ENCODE measurements at regions not wholly inside any gene's neighbourhood (a gene's known extent, or its start where the extent isn't known, plus 50 kb on each side); places are given as distances from the start of the nearest gene placed in this dataset.
A peak's percentile ranks its signal among the peaks of the same experiment; 100 is the strongest.

DNA sequence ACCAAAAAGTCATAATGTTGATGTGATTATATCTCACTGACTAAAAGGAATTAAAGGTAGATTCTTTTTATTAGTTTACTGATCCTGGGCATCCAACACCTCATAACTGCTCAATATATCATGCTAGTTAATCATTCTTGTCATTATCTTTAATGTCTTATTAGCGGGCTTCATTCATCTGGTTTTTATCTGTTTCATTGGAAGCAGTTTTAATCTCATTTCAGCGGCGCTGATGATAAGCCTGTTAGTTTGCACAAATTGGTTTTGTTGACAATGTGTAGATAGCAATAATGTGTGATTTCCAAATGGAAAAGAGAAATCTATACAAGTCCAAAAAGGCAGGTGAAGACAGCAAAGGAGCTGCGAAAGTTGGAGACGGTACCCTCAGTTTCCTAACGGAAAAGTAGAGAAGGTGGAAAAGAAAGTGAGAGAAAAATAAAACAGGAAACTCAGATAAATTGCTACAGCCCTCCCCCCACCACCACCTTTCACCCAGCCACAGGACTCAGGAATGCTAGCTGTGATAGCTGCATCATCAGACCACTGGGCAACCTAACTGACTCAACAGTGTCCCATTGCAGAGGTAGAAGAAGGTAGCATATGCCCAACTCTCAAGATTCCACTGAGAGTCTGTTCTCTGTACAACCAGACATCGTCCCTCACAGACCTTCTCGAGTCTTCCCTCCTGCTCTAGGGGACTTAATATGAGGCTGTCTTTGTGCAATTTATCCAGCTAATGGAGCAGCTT lies 241.7 kb upstream of the CAMK1G start:
- no peak for DNase-seq (ENCODE audit: low spot score)

DNA sequence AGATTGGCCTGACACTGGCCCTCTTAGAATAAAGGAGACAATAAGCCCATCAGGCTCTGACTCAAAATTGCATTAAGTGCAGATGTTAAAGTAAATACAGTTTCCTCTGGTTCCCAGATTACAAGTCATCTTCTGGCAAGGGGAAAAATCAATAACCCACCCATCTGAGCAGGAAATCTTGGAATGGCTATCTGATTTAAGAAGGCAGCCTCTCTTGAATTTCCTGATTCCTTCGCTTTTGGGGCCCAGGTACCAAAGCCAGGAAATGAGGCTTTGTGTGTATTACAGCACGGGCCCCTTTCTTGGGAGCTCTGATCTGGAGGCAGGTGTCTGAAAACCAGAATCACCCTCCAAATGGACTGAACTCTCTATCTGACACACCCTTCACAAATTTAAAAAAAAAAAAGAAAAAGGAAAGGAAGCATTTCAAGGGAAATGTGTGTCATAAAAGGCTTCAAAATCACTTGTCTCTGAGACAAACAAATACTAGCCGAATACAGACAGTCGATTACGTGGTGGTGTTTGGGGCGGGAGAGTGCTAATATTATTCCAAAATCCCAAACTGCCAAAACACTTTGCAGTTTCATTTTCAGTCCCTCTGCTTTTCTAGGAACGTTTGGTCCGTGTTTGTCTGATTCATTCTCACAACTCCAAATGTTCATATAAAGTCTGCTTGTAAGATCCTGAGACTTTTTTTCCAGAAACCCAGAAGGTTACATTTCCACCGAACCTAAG lies 240.9 kb upstream of the CAMK1G start:
- no peak for DNase-seq (ENCODE audit: low spot score)

DNA sequence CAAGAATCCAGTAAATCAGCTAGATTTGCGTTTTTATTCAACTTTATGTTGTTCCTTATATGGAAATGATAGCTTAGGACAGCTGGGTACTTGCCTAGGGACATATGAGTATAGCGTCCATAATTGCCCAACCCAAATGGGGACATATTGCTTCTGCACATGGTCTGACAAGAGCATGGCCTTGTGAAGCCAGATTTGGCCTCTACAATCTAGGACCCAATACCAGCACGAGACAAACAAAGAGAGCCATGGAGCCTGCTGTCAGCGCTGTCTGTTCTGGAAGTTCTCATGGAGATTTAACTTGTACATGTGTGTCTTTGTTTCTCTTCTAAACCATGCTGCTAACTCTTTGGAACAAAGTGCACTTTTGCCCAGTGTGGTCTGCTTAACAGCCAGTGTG lies 240.0 kb upstream of the CAMK1G start:
- DNase-seq (ENCODE audit: low spot score) = peak; percentile 5

DNA sequence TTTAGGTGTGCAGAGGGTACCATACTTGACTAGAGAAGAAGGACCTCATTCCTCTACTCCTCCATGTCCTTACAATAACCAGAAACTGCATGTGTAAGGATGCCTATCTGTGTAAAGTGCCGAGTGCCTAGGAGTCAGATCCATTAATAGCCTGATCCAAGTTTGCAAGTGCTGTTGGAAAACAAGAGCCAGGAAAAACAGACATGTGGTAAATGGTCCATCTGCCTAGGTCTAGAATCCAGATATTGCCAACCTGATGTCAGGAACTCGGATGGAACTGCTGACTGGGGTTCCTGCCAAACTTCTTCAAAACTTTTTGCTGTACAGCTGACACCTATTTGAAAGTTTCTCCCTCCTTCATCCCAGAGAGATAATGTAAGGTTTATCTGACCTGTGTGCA lies 239.4 kb upstream of the CAMK1G start:
- peak; percentile 82 for DNase-seq (ENCODE audit: low spot score)

DNA sequence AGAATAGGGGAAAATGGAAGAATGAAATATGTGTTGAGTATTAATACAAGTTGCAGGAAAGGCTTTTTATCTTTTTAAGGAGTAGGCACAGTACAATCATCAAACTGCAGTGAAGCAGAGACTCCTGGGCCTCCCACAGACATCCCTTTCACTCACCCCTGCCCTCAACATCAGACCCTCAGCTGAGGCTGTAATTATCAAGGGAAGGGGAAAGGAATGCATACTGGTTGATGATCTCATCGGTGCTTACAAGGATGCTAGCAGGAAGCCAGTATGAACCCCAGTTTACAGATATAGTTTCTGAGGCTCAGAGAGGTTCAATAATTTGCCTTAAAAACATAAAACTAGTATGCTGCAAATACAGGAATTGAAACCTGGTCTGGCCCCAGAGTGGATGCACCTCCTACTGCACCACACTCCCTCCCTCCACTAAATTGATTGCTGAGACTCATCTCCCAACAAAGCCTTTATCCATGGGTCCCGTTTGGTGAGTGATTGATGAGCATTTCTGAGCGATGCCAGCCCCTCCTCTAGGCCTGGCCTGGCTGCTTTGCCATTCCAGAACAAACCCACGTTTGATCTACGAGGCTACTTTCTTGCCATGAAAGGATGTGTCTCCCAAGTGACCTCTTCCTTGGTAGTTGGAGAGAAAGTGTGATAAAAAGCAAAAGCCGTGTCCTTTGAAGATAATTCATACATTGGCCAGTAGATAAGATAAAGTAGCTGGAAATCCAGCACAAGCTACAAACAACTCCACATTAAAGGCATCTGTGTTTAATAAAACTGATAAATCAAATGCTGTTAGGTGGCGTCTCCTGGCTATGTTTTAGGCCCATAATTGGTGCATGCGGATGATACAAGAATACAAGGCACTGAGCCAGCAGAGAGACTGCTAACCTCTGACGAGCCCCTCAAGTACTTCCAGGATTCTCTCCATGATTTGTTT lies 233.9 kb upstream of the CAMK1G start:
- no peak for DNase-seq (ENCODE audit: low spot score)

DNA sequence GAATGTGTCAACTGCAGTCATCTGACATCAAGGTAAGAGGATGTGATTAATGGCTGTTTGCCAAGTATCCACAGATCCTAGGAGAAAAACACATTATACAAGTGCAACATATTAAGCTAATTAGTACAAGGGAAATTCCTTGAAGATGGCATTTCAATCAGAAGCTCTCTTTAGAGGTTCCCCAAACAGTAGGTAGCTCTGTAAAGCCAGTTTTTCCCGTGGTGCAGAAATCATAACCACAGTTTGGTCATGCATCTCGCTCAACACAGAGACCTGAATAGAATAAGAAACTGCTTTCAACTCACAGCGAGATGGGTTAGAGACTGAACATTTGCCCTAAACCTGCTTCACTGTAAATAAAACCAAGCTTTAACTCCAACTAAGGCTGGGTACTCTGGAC lies 230.5 kb upstream of the CAMK1G start:
- DNase-seq (ENCODE audit: low spot score) = no peak

DNA sequence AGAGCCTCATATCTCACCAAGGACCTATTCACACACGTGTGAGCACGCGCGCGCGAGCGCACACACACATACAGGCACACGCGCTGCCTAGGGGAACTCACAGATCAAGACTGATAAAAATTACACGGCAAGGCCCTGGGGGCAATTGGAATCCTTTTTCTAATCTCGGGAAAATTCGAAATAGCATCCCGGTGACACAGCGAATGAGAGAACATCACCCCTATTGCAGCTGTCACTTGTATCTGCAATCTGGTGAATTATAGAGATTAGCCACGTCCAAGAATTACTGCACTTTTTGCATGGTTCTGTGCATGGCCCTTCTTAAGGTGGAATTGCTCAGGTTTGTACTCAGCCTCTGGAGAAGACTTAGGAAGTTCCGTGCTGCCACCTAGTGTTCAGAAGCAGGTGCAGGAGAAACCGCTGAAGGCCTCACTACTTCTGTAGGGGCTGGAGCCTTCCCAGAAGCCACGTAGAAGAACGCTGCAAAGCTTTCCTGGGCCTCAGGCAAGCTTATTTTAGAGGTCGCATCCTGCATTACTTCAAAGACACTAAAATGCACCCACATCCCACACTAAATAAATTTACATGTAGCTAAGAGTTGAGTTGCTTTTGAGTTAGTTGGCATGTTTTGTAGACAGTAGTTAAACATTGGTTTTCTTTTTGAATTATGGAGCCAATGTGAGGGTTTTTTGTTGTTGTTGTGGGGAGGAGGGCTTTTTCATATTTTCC lies 229.2 kb upstream of the CAMK1G start:
- peak; percentile 95 for DNase-seq (ENCODE audit: low spot score)

DNA sequence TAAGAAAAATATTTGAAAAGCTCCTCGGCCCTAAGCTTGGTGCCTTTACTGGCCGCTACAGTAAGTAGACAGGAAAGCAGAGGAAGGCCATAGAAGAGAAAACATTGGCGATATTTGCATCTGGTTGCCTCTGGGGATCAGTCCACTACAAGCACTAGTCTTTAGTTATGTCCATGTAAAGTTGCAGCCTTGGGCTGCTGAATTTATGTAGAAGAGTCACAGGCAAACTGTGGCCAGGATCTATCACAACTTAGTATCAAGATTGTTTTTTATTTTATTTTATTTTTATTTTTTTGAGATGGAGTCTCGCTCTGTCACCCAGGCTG lies 228.7 kb upstream of the CAMK1G start:
- DNase-seq (ENCODE audit: low spot score) = no peak

DNA sequence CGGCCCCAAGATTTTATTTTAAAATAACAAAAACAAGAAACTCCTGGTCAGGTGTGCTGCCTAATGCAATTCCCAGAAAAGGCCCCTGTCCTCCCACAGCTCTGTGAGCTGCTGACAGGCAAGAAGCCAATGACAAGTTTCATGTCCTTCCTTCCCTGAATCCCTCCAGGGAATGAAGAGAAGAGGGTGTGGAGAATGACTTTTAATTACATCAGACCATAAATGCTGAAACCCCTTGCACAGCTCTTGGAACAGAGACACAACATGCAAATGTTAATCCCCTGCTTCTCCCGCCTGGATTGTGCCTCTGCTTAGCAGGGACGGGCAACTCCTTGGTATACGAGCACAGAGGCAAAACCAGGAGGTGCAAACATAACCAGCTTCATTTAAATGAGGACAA lies 228.1 kb upstream of the CAMK1G start:
- DNase-seq (ENCODE audit: low spot score) = no peak

DNA sequence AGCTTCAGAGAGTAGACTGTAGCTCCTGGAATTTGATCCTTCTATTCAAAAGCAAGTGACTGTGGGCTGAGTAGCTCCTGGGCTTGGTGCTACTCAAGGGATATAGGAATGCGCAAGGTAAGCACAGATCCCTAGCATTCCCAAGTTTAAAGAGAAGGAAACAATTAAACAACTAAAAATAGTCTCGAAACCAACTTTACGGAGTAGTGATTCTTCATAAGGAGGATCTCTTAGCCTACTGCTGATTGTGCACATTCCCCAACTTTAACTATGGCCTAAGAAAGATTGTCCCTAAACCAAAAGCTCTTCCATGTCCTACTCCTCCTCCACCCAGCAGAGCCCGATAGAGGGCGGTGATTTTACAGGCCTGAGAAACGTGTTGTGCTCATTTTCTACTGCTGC lies 226.5 kb upstream of the CAMK1G start:
- DNase-seq (ENCODE audit: low spot score) = no peak

DNA sequence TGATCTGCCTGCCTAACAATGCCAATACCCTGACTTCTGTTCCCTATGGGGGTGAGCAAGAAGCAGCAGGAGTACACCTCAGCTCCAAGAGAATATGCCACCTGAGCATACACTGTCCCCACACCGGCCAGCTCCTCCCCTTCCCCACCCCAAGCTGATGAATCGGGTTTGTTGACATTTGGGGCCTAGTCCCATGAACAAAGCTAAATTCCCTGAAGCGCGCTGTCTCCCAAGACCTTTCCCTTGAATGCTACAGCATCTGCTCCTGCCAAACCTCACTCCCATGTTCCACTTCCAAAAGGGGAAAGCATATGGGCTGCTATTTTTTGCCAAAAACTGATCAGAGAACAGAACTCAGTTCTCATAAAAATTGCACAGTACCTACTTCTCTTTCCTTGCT lies 220.4 kb upstream of the CAMK1G start:
- DNase-seq (ENCODE audit: low spot score) = peak; percentile 97

DNA sequence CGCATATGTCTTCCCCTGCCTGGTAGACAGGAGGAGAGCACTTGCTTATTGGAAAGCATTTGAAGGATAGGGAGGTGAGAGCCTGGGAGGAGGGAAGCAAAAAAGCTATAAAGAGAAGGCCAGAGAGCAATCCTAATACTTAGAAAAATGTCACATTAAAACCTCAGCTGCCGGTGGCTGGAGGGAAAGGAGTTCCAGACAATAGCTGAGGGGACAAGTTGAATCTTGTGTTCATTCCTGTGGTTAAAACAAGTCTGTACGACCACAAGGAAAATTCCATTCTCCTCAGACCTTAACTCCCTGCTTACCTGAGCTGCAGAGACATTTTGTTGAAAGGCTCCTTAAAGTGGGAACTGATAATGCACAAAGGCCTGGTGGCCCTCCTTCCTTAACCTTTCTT lies 218.8 kb upstream of the CAMK1G start:
- no peak for DNase-seq (ENCODE audit: low spot score)

DNA sequence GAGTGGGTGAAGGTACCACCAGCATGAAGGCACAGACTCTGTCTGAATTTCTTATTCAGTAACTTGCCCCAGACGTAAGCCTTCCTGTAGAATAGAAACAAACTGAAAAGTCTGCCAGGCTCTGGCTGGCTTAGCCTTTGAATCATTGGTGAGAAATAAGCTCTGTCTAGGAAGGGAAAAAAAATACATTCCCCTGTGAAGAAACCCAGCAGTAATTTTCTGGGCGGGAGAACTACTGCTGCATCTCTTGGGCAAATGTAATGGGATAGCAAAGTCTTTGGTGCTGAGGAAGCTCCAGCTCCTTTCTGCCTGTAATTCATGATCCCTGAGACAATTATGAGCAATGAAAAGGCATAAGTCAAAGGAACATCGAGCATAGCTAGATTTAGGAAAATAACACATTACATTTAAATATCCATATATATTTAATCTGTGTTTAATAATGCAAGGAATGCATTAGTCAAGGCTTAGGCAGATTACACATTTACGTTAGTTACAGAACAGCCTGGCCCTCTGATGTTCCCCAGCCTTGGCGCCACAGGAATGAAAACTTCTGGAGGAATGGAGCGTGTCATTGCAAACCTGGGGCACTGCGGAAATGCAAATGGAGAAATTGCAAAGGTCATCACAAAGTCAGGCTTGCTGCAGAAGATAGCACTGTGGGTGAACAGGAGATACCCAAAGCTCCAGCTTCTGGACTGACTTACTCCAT lies 216.3 kb upstream of the CAMK1G start:
- no peak for DNase-seq (ENCODE audit: low spot score)

DNA sequence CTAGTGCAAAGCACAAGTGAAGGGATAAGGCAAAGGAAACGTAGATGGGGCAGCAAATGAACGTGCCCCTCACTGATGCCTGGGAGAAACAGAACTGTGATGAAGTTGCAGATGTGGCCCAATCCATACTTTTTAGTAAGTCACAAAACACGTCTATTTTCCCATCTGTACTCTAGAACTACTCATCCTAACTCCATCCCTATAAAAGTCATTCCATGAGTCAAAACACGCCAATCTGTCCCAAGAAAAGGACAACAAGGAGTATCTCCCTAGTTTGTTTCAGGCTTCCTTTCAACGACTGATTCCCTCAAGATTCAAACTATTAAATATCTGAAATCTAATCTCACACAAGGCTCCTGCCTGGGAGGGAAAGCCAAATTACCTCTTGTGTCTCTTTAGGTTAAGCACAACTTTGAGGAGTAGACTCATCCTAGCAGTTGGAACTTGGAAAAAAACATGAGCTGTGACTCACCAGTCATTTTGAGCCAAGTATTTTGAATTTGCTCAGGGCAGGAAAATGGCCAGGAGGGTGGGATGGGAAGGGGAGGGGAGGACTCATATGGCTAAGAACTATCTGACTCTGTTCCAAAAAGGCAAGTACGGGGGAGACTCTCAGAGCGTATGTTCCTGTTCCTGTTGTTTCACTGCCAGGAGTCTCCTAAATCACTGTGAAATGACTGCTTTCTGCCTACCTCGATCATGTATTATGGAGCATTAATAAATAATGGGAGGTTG lies 214.5 kb upstream of the CAMK1G start:
- peak; percentile 94 for DNase-seq (ENCODE audit: low spot score)

DNA sequence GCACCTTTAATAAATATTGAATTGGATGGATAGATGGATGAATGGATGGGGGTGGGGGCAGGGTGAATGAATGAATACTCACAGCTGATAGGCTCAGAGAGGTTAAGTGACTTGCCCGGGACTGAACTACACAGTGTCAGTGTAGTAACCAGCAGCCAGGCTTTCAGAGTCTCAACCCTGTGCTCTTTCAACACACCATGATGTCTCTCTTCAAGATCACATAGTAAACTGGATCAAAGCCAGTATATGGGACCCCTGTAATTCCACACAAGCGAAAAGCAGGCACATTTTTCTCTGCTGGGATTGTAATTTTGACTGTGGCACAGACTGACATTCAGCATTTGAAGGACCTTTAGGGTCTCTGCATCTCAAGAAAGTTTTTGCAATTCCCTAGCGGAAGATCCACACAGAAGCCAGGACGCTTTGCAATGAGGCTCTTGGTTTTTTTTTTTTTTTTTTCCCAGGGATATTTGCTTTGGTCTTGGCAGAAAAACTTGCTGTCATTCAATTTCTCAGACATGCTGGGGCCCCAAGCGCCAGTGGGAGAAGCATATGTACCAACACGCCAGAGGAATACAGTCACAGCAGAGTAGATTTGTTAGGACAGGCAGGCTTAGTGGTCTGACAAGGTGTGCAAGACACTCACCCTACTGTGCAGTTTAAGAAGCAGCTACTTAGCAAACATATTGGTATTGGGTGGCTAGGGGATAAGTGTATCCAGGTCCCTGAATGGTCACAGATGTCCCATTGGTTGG lies 213.1 kb upstream of the CAMK1G start:
- DNase-seq (ENCODE audit: low spot score) = no peak

DNA sequence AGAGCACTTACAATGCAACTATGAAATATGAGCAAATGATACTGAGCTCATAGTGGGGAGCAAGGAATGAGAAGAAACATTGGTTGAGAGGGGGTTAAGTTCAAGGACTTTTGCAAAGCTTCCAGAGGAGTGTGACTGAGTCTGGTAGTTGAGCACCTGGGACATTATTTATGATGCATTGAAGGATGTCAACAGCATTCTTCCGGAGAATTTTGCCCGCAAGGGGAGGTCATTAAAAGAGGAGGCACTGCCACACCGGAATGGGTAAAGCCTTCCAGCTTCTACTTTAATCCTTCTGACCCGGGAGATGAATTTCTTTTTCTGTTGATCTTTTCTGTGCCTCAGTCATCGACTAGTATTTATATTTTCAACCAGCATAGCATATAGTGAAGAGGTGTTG lies 208.4 kb upstream of the CAMK1G start:
- DNase-seq (ENCODE audit: low spot score) = no peak

DNA sequence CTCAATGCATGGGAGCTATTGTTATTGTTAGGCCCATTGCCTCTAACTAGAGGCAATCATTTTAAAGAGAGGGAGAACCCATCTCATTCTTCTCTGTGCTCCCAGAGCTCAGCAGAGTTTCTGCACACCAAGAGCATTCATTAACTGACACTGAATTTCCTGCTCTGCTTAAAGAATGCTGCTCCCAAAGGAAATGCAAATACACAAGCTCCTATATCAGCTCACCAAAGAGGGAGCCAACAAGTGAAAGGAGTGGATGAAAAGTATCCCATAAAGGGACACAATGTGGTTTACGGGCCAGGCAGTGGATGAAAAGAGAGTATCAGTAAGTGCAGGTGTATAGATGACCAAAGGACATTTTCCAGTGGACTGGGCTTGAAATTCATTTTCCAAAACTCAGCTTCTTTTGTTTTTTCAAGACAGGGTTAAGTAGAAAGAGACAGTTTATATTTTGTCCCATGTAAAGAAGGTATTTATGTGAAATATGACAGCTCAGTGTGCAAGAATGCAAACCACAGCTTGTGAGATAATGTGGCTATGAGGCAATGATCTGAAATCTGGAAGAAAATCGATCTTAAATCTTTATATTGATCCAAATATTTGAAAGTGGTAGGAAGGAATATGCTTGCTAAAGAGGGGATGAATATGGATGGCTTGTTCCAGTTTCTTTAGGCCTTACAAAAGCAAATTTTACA lies 207.7 kb upstream of the CAMK1G start:
- no peak for DNase-seq (ENCODE audit: low spot score)

DNA sequence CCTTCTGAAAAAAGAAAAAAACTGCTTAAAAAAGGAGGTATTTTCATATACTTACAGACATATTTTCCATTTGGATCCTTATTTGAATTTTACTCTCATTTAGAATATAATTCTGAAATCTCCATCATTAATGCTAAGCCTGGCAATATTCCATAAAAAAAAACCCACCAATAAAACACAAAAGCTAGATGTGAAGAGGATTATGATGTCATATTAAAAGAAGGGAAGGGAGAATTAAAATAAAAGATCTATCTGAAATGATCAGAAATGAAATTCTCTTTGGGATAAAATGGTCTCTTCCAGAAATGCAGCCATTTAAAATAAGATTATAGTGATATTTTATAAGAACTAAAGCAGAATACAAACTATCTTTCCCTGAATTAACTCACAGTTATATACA lies 206.7 kb upstream of the CAMK1G start:
- no peak for DNase-seq (ENCODE audit: low spot score)

DNA sequence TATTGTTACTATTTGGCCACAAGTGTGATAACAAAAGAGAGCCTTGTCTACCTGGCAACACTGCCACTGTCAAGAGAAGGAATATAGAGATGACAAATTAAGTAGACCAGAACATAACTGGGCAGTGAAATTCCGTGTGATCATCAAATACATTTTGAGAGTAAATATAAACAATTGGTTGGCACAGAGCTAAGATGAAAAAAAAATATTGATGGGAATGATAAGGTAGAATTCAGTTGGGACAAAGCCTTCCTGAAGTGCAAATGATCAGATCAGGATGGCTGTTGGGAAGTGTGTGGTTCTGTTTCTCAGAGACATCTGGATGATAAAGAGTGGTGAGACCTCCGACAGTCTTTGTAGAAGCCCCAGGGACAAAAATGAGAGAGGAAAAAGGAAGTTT lies 205.5 kb upstream of the CAMK1G start:
- no peak for DNase-seq (ENCODE audit: low spot score)
